ENCODE measurements at regions not wholly inside any gene's neighbourhood (a gene's known extent, or its start where the extent isn't known, plus 50 kb on each side); places are given as distances from the start of the nearest gene placed in this dataset.

GRCh38 chr12:84706374-84706773 lies 206.2 kb downstream of the SLC6A15 start:
- Histone ChIP-seq H2AFZ (replicated peaks; ENCODE audit: low read length, poor library complexity) (no peak overlapping the region), H3K27me3 (ENCODE audit: control insufficient read depth, insufficient read depth, low read length) (no peaks in the 10 kb centered on the region), H4K5ac (ENCODE audit: low read depth, low read length) (no peak overlapping the region), H3K4me3 (ENCODE audit: insufficient read depth, low read depth, low read length) (no peak overlapping the region), H3K27ac (ENCODE audit: insufficient read depth, low read length) (no peak overlapping the region), H2AK9ac (replicated peaks; ENCODE audit: low read depth, low read length, poor library complexity) (no peak overlapping the region), H3K4me2 (ENCODE audit: low read depth, low read length) (no peak overlapping the region), H4K91ac (ENCODE audit: insufficient read depth, low read depth, low read length) (no peak overlapping the region), H2BK120ac (ENCODE audit: low read depth, low read length) (no peak overlapping the region), H2BK15ac (ENCODE audit: low read depth, low read length) (no peak overlapping the region), H3K9ac (ENCODE audit: low read depth, low read length) (no peak overlapping the region), H3K56ac (ENCODE audit: extremely low read depth, insufficient read depth, low read length) (no peak overlapping the region), H2BK5ac (ENCODE audit: low read depth, low read length, poor library complexity, severe bottlenecking) (no peak overlapping the region), H3K9me3 (ENCODE audit: control insufficient read depth, insufficient read depth, low read length) (no peaks in the 10 kb centered on the region), H3K36me3 (ENCODE audit: control insufficient read depth, insufficient read depth, low read length) (no peaks in the 10 kb centered on the region), H3K23ac (ENCODE audit: low read depth, low read length) (no peak overlapping the region), H3K18ac (ENCODE audit: low read depth, low read length) (no peak overlapping the region), H3K79me1 (ENCODE audit: low read depth in 1 of 2, low read length in 2 of 2) (no peaks in the 10 kb centered on the region), H2BK20ac (ENCODE audit: low read depth, low read length) (no peak overlapping the region), H3K9me1 (ENCODE audit: insufficient read depth, low read length) (no peaks in the 10 kb centered on the region), H3K4ac (ENCODE audit: low read depth, low read length) (no peak overlapping the region), H4K8ac (ENCODE audit: low read depth in 2 of 2, low read length in 2 of 2) (no peak overlapping the region), H3K4me1 (ENCODE audit: control insufficient read depth, insufficient read depth, low read length) (no peaks in the 10 kb centered on the region), H3K14ac (replicated peaks; ENCODE audit: low read depth, low read length) (no peak overlapping the region), H4K20me1 (ENCODE audit: insufficient read depth, low read length) (no peaks in the 10 kb centered on the region), H2AK5ac (ENCODE audit: low read depth, low read length) (no peak overlapping the region)
- ATAC-seq (ENCODE audit: low read depth): no peak
- DNase-seq: no peak
- ChIA-PET CTCF (no interaction called here), POLR2A (ENCODE audit: unreplicated experiment) (no interaction called here)
- dilution Hi-C loops (cut with HindIII; ENCODE audit: low sequenced_read_pairs, unreplicated experiment): no loop called here
- intact Hi-C loops (cut with micrococcal nuclease): no loop called here
- in situ Hi-C loops (cut with MboI; ENCODE audit: low sequenced_read_pairs): no loop called here
- TF ChIP-seq MAFK (IDR thresholded peaks at IDR 0.05; ENCODE audit: low read depth, low read length): no peak
- TF ChIP-seq ELK1 (IDR thresholded peaks at IDR 0.05; ENCODE audit: borderline replicate concordance, low read depth, low read length): no peak
- TF ChIP-seq CTCF (conservative IDR thresholded peaks at IDR 0.05; ENCODE audit: low read depth, low read length): no peak
- no peak for TF ChIP-seq RFX5 (IDR thresholded peaks at IDR 0.05; ENCODE audit: low read depth, low read length)
- TF ChIP-seq CEBPB (IDR thresholded peaks at IDR 0.05; ENCODE audit: low read depth, low read length): no peak
- no TSS peak for BruUV-seq (replicated peaks)

Measured in IMR-90 (cell line).